Gastrocnemius medialis (tissue), 4 donors: ENCODE measurements at regions not wholly inside any gene's neighbourhood (a gene's known extent, or its start where the extent isn't known, plus 50 kb on each side); places are given as distances from the start of the nearest gene placed in this dataset.

Experiments used
- ATAC-seq, 2 donors: fragments of 150-250 bp; one replicate each; pipeline ENCODE4 v1.9.1; 2016
- DNase-seq, 2 donors: peaks; one replicate each; pipeline ENCODE4 v3.0.0-alpha.2; 2019
- H3K27ac ChIP-seq, 4 donors: fragments of 200-600 bp; sonication (generic); 1 replicate in 1 of 4; 2 replicates in 3 of 4; pipeline ENCODE4 v1.5.1; 2016 to 2018; ENCODE audit warnings: mild to moderate bottlenecking in 2 of 4, moderate library complexity in 1 of 4
- H3K27me3 ChIP-seq, 3 donors: fragments of 200-600 bp; sonication (generic) in 2 of 3; 1 replicate in 1 of 3; 2 replicates in 2 of 3; pipeline versions ENCODE4 v1.5.1 to v1.6.0; 2016 to 2019; ENCODE audit warnings: mild to moderate bottlenecking in 1 of 3, moderate library complexity in 1 of 3
- H3K36me3 ChIP-seq, 2 donors: fragments of 200-600 bp; sonication (generic) in 1 of 2; one replicate each; pipeline ENCODE4 v1.5.1; 2017 to 2018
- H3K4me1 ChIP-seq, 2 donors: fragments of 200-600 bp; sonication (generic) in 1 of 2; one replicate each; pipeline ENCODE4 v1.5.1; 2016 to 2017; ENCODE audit warnings: mild to moderate bottlenecking in 2 of 2
- H3K4me3 ChIP-seq, 4 donors: fragments of 200-600 bp; sonication (generic) in 3 of 4; 1 replicate in 1 of 4; 2 replicates in 3 of 4; pipeline ENCODE4 v1.5.1; 2016 to 2019; ENCODE audit warnings: mild to moderate bottlenecking in 2 of 4
- H3K9me3 ChIP-seq, 3 donors: fragments of 200-600 bp; sonication (generic) in 2 of 3; 1 replicate in 1 of 3; 2 replicates in 2 of 3; pipeline ENCODE4 v1.5.1; 2016 to 2019
- POLR2A ChIP-seq, 2 donors: fragments of 450-650 bp; IDR thresholded peaks; one replicate each; pipeline ENCODE4 v1.6.1; 2017; ENCODE audit warnings: antibody characterized with exemption in 2 of 2, mild to moderate bottlenecking in 2 of 2, moderate library complexity in 2 of 2
- in situ Hi-C, 4 donors: fragments of 200-750 bp; cut with MboI; loops; one replicate each; pipeline versions ENCODE4 v1.15.0 to v1.8.0; 2017; ENCODE audit warnings: low sequenced_read_pairs in 4 of 4
- intact Hi-C: fragments of 100-400 bp; cut with DNase I; formaldehyde crosslinking; loops from one replicate; pipeline ENCODE4 v1.15.1; 2023; ENCODE audit warnings: low total_unique reads
- TF ChIP-seq, protein P1 (sequence below), 5 experiments: fragments of 450-650 bp in 3 of 5; fragments of 200-600 bp in 2 of 5; sonication (generic) in 2 of 5; IDR thresholded peaks in 4 of 5; conservative IDR thresholded peaks in 1 of 5; 1 replicate in 4 of 5; 2 replicates in 1 of 5; pipeline ENCODE4 v1.5.1; 2016 to 2019; ENCODE audit warnings: antibody characterized with exemption in 5 of 5, mild to moderate bottlenecking in 3 of 5, moderate library complexity in 3 of 5

DNA sequence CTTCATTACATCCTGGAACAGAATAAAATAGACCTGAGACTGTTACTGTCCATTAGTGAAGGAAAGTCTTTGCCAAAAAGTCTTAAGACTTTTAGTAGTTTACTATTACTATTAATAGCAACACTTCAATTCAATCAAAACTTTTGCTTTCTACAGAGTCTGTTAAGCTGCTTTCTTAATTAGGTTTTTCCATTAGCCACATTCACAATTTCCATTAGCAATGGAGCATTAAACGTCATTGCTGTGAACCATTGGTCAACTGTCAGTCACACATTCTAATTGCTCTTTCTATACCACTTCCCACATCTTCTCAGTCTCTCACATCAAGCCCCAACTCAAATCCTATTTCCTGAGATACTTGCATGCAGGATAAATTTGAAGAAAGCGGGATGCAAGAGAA, 736.6 kb upstream of the SORCS1 start:
- no peak for TF ChIP-seq POLR2A (IDR thresholded peaks at IDR 0.05)
- TF ChIP-seq, protein P1, sequence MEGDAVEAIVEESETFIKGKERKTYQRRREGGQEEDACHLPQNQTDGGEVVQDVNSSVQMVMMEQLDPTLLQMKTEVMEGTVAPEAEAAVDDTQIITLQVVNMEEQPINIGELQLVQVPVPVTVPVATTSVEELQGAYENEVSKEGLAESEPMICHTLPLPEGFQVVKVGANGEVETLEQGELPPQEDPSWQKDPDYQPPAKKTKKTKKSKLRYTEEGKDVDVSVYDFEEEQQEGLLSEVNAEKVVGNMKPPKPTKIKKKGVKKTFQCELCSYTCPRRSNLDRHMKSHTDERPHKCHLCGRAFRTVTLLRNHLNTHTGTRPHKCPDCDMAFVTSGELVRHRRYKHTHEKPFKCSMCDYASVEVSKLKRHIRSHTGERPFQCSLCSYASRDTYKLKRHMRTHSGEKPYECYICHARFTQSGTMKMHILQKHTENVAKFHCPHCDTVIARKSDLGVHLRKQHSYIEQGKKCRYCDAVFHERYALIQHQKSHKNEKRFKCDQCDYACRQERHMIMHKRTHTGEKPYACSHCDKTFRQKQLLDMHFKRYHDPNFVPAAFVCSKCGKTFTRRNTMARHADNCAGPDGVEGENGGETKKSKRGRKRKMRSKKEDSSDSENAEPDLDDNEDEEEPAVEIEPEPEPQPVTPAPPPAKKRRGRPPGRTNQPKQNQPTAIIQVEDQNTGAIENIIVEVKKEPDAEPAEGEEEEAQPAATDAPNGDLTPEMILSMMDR (IDR thresholded peaks at IDR 0.05 in 4 of 5, conservative IDR thresholded peaks at IDR 0.05 in 1 of 5): no peak
- ATAC-seq (no peak), DNase-seq (no peak)
- no peak overlapping the region for H3K27ac ChIP-seq
- H3K36me3 ChIP-seq: no peaks in the 10 kb centered on the region
- intact Hi-C loops: no loop called here
- H3K4me1 ChIP-seq: no peaks in the 10 kb centered on the region
- no peaks in the 10 kb centered on the region for H3K9me3 ChIP-seq
- in situ Hi-C loops: no loop called here
- H3K27me3 ChIP-seq: no peaks in the 10 kb centered on the region
- H3K4me3 ChIP-seq: no peak overlapping the region

DNA sequence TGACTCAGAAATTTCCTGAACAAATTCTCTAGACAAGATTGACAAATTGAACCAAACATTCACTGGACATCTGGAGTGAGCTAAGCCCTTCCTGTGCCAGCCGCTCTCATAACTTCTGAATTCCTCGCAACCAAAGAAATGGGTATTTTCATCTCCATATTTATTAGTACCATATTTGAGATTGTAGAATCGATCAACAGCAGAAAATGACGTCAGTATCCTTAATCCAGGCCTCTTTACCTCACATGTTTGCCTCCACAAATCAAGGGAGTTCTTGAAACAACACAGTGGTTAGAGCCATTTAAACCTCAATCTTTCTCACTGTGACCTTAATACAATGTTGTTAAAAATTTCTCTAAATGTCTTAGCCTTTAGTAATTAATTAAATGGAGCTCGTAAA, 735.6 kb upstream of the SORCS1 start:
- DNase-seq: no peak

DNA sequence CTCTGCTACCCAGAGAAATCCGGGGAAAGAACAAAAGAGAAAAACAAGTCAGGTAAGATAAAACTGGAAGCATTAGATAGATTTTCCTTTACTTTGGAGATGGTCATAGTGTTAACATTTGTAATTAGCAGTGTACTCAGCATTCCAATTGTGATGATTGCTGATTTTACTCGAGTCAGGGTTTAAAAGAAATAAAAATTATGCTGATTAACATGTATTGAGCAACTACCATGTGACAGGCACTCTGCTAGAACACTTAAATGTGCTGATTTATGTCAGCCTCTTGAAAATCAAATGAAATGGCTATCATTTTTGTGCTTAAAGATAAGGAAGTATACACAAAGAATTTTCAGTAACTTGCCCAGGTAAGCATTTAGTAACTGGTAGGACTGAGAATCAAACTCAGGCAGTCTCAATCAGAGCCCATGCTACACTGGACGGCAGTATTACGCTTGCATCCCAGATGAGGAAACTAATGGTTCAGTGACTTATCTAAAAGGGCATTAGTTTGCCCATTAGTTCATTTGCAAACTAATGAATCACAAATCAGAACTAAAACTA, 735.1 kb upstream of the SORCS1 start:
- Histone ChIP-seq H3K27me3 (no peaks in the 10 kb centered on the region), H3K4me3 (no peak overlapping the region), H3K36me3 (no peaks in the 10 kb centered on the region), H3K27ac (no peak overlapping the region), H3K9me3 (no peaks in the 10 kb centered on the region), H3K4me1 (no peaks in the 10 kb centered on the region)
- ATAC-seq: no peak
- in situ Hi-C loops (no loop called here), intact Hi-C loops (no loop called here)
- no peak for DNase-seq
- no peak for TF ChIP-seq POLR2A (IDR thresholded peaks at IDR 0.05)
- TF ChIP-seq, protein P1 (IDR thresholded peaks at IDR 0.05 in 4 of 5, conservative IDR thresholded peaks at IDR 0.05 in 1 of 5): no peak

More for the DNA sequence above, 735.6 kb upstream of the SORCS1 start:
- in situ Hi-C loops: no loop called here
- TF ChIP-seq, protein P1 (IDR thresholded peaks at IDR 0.05 in 4 of 5, conservative IDR thresholded peaks at IDR 0.05 in 1 of 5): no peak
- TF ChIP-seq POLR2A (IDR thresholded peaks at IDR 0.05): no peak
- Histone ChIP-seq H3K27me3 (no peaks in the 10 kb centered on the region), H3K27ac (no peak overlapping the region), H3K4me3 (no peak overlapping the region), H3K4me1 (no peaks in the 10 kb centered on the region), H3K9me3 (no peaks in the 10 kb centered on the region), H3K36me3 (no peaks in the 10 kb centered on the region)
- ATAC-seq: no peak
- intact Hi-C loops: no loop called here

DNA sequence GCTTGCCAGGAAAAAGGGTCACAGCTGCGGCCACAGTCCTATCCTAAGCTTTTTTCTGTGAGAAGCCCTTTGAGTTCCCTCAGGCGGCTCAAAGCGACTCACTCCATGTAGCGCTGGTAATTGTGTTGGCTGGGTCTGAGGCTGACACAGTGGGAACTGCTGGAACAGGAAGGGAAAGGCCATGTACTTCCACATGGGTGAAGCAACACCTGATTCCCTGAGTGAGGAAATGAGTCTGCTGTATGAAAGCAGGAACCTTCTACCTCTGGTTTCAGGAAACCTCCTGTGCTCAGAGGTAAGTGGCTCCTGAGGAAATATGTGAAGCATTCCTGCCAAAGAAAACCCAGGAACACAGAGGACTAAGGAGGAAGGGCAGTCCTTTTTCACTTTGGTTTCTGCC, 734.6 kb upstream of the SORCS1 start:
- no peak overlapping the region for H3K27ac ChIP-seq
- H3K4me1 ChIP-seq: no peaks in the 10 kb centered on the region
- DNase-seq (no peak), ATAC-seq (no peak)
- no peaks in the 10 kb centered on the region for H3K27me3 ChIP-seq
- in situ Hi-C loops: no loop called here
- TF ChIP-seq, protein P1 (IDR thresholded peaks at IDR 0.05 in 4 of 5, conservative IDR thresholded peaks at IDR 0.05 in 1 of 5): no peak
- TF ChIP-seq POLR2A (IDR thresholded peaks at IDR 0.05): no peak
- H3K36me3 ChIP-seq: no peaks in the 10 kb centered on the region
- H3K4me3 ChIP-seq: no peak overlapping the region
- intact Hi-C loops: no loop called here
- no peaks in the 10 kb centered on the region for H3K9me3 ChIP-seq

DNA sequence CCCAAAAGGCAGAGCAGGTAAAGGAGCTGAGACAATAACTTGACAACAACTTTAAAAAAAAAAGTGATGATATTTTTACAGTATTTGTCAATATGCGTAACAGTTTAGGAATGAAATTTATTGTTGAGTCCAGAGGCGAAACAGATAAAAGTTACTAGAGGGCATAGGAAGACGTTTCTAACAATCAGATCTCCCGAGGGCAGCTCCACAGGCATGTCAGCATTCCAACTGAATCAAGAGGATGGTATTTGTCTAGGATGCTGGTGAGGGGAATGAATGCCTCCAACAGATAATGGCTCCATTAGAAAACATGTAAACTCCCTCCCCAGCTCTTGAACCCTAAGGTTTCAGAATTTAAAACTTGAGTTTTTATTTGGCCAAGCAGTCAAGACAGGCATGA, 733.9 kb upstream of the SORCS1 start:
- Histone ChIP-seq H3K9me3 (no peaks in the 10 kb centered on the region), H3K4me1 (no peaks in the 10 kb centered on the region), H3K27me3 (no peaks in the 10 kb centered on the region), H3K4me3 (no peak overlapping the region), H3K36me3 (no peaks in the 10 kb centered on the region), H3K27ac (no peak overlapping the region)
- no peak for TF ChIP-seq POLR2A (IDR thresholded peaks at IDR 0.05)
- in situ Hi-C loops (no loop called here), intact Hi-C loops (no loop called here)
- ATAC-seq (no peak), DNase-seq (no peak)
